ENCODE measurements at regions not wholly inside any gene's neighbourhood (a gene's known extent, or its start where the extent isn't known, plus 50 kb on each side); places are given as distances from the start of the nearest gene placed in this dataset.

GRCh38 chr12:68560851-68561422, 49.8 kb upstream of the RAP1B start:
- no peak for DNase-seq
